RWPE2 (cell line): ENCODE measurements at regions not wholly inside any gene's neighbourhood (a gene's known extent, or its start where the extent isn't known, plus 50 kb on each side); places are given as distances from the start of the nearest gene placed in this dataset.
"Not testable (repeated sequence)": the region's sequence is repeated elsewhere in the genome, so short reads cannot be mapped to it uniquely, and the experiment has no call there.

Experiments used
- ATAC-seq: fragments of 200-7000 bp; cut with Tn5 transposase; 3 replicates; pipeline ENCODE4 v1.9.1; 2021; ENCODE audit warnings: low read depth
- DNase-seq: peaks from one replicate; pipeline ENCODE4 v3.0.0-alpha.2; 2020; ENCODE audit warnings: low spot score
- H3K27ac ChIP-seq: fragments of 450-650 bp; 2 replicates; pipeline ENCODE4 v1.5.1; 2017; ENCODE audit warnings: mild to moderate bottlenecking; ENCODE audit not compliant: poor library complexity, severe bottlenecking
- H3K27me3 ChIP-seq: fragments of 250-450 bp; sonication (Bioruptor Pico); 2 replicates; pipeline ENCODE4 v1.5.1; 2021; ENCODE audit warnings: mild to moderate bottlenecking, moderate library complexity; ENCODE audit not compliant: insufficient read depth, poor library complexity, severe bottlenecking
- H3K36me3 ChIP-seq: fragments of 250-450 bp; sonication (Bioruptor Pico); 2 replicates; pipeline ENCODE4 v1.5.1; 2020; ENCODE audit warnings: low read depth, mild to moderate bottlenecking, moderate library complexity
- H3K4me1 ChIP-seq: fragments of 250-450 bp; sonication (Bioruptor Pico); 2 replicates; pipeline ENCODE4 v1.5.1; 2021; ENCODE audit warnings: mild to moderate bottlenecking, moderate library complexity; ENCODE audit not compliant: insufficient read depth, poor library complexity, severe bottlenecking
- H3K4me3 ChIP-seq: fragments of 250-450 bp; sonication (Bioruptor Pico); 2 replicates; pipeline ENCODE4 v1.5.1; 2021; ENCODE audit warnings: mild to moderate bottlenecking, moderate library complexity; ENCODE audit not compliant: severe bottlenecking
- H3K9me3 ChIP-seq: fragments of 250-450 bp; sonication (Bioruptor Pico); 2 replicates; pipeline ENCODE4 v1.5.1; 2021; ENCODE audit warnings: mild to moderate bottlenecking, moderate library complexity; ENCODE audit not compliant: severe bottlenecking

DNA sequence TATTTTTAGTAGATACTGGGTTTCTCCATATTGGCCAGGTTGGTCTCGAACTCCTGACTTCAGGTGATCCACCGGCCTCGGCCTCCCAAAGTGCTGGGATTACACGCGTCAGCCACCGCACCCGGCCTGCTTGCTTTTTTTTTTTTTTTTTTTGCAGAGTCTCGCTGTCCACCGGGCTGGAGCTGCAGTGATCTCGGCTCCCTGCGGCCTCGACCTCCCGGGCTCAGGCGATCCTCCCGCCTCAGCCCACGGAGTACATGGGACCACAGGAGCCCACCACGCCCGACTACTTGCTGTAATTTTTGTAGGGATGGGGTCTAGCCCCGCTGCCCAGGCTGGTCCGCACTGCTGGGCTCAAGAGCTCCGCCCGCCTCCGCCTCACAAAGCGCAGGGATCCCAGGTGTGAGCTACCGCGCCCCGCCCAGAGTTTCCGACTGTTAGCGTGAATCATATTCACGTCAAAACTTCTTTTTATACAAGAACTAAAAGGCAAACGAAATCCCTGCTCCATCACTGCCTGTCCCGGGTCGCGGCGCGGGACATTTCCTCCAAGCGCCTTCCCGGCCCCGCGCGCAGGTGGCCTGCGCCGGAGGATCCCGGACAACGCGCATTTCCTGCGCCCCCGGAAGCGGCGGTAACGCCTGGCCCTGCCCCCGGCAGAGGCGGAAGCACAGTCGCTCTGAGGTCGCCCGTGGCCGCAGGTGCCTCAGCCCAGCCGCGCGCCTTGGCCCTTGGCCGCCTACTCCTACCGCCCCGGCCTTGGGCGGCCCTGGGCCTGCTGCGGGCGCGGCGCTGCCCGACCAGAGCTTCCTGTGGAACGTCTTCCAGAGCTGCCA, 50.9 kb upstream of the APOD start:
- not testable (repeated sequence) for H3K4me3 ChIP-seq, H3K9me3 ChIP-seq, H3K27me3 ChIP-seq, H3K36me3 ChIP-seq, H3K27ac ChIP-seq, DNase-seq, H3K4me1 ChIP-seq
- ATAC-seq: peak; percentile 97
